HL-60 (cell line): ENCODE measurements at regions not wholly inside any gene's neighbourhood (a gene's known extent, or its start where the extent isn't known, plus 50 kb on each side); places are given as distances from the start of the nearest gene placed in this dataset.
"Not testable (repeated sequence)": the region's sequence is repeated elsewhere in the genome, so short reads cannot be mapped to it uniquely, and the experiment has no call there.

Source experiments
- CTCF ChIP-seq: IDR thresholded peaks from one replicate; pipeline ENCODE4 v1.5.1; 2011; ENCODE audit warnings: low read length, control low read depth, inconsistent platforms; ENCODE audit not compliant: insufficient read depth
- GABPA ChIP-seq: IDR thresholded peaks from 2 replicates; pipeline ENCODE4 v1.6.1; 2012; ENCODE audit warnings: low read depth
- POLR2AphosphoS5 ChIP-seq: IDR thresholded peaks from 2 replicates; pipeline ENCODE4 v1.6.1; 2012; ENCODE audit warnings: low read depth
- REST ChIP-seq: IDR thresholded peaks from 2 replicates; pipeline ENCODE4 v1.6.1; 2012; ENCODE audit warnings: low read depth; ENCODE audit not compliant: insufficient replicate concordance
- SPI1 ChIP-seq: IDR thresholded peaks from 2 replicates; pipeline ENCODE4 v1.6.1; 2012; ENCODE audit warnings: low read depth, mild to moderate bottlenecking, borderline replicate concordance

- not testable (repeated sequence) for TF ChIP-seq CTCF, POLR2AphosphoS5, REST, SPI1, GABPA
These were observed 223.9 kb upstream of the ZNF217 start for GRCh38 chr20:53817513-53817912.
